ENCODE measurements at regions not wholly inside any gene's neighbourhood (a gene's known extent, or its start where the extent isn't known, plus 50 kb on each side); places are given as distances from the start of the nearest gene placed in this dataset.
"Not testable (repeated sequence)": the region's sequence is repeated elsewhere in the genome, so short reads cannot be mapped to it uniquely, and the experiment has no call there.

DNA sequence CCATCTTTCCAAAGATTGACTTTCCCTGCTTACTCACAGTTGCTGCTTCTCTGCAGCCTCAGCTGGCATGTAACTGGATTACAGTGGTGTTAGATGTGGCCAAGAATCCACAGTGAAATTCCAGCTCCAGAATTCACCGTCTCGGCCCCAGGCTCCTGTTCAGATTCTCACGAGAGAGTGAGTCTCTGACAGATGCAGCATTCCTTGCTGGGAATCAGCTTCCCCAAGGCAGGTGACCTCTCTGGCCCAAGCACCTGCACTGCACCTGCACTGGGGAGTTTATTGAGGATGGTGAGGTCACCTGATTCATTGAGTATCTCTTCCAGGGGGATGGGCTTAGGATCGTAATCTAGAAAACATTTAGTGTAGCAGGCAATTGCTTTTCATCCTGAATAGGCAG lies 600.5 kb upstream of the RBFOX1 start:
- no peak for DNase-seq (ENCODE audit: low read depth, low spot score)

DNA sequence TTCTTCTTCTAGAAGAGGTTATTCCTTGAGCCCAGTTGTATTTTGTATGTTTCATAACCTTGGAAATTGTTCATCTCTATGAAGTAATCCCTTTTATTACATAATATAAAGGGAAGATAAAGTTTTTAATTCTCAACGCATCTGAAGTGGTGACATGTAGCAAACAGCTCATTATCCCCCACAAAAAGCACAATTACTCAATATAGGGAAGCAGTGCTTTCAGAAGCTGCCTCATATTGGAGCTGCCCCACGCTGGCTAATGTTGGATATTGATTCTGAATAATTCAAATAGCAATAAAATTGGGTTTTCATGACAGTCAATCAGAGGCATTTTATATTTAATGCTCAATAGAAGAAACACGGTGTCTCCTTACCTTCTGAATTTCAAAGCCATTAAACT lies 604.3 kb upstream of the RBFOX1 start:
- DNase-seq (ENCODE audit: low read depth, low spot score) = no peak

DNA sequence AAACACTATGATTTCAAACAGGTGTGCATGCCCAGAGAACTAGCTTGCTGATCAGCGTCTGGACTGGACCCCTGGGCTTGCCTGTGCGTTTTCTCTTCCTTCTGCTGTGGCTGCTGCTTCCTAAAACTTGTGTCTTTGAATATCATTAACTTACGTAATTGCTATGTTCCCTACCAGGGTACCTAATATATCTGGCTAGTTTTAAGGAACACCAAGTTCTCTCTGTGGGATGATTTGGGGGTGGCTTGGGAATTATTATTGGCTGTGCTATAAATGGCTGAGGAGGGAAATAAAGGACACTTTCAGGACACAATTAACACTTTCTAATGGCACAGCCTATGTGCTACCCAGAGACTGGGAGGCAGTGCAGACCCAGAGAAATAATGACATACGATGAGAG lies 606.0 kb upstream of the RBFOX1 start:
- no peak for DNase-seq (ENCODE audit: low read depth, low spot score)

DNA sequence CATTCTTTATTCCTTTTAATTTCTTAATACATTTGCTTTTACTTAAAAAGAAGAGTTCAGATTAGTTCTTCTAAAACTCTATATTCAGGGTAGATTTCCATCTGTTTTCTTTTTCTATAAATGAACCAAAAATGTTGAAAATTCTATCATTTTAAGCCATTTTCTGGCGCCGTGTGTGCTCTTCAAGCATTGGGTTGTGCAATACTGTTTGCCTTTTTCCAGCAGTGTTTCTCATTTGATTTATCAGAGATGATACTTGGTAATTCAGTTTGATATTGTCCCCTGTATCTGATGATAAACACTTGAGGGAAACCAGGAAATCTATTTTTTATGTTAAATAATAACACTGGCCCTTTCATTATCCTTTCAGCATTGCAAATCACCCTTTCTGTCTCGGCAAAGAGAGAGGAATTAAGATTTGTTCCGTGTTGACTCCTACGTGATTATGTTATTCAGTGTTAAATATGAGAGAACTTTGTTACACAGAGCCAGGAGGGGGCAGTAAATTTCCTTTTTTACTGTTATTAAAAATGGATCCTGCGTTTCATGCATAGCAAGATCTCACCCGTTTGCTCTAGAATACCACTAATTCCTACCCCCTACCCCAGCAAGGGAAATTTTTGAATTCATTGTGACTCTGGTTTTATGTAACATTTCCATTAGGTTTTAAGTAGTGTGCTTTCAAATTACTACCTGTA lies 606.9 kb upstream of the RBFOX1 start:
- no peak for DNase-seq (ENCODE audit: low read depth, low spot score)

DNA sequence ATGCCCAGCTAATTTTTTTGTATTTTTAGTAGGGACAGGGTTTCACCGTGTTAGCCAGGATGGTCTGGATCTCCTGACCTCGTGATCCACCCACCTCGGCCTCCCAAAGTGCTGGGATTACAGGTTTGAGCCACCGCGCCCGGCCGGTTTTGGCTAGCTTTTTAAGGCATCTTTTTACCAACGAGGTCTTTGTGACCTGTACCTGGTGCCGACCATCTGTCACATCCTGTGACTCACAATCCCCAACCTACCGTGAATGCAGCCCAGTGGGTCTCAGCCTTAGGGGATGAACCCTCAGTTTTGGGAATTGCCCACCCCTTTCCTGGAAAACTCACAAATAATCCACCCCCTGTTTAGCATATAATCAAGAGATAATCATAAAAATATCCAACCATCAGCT lies 607.4 kb upstream of the RBFOX1 start:
- DNase-seq (ENCODE audit: low read depth, low spot score) = not testable (repeated sequence)

DNA sequence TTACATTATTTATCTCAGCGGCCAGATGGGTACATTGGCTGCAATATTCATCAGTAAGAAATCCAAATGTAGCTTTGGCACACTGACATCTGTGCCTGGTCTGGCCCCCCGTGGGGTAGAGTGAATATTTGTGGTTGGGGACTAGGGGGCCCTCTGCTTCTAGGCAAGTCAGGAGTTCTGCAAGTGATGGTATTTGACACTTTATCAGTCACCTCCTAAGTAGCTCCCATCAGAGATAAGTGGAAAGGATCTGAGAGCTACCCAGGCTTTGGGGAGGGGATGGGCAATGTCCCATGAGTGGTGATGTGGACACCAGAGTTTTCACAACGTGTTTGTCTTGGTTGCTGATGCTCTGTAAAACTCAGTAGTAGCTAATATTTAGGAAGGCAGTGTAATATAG lies 609.9 kb upstream of the RBFOX1 start:
- DNase-seq (ENCODE audit: low read depth, low spot score) = no peak

DNA sequence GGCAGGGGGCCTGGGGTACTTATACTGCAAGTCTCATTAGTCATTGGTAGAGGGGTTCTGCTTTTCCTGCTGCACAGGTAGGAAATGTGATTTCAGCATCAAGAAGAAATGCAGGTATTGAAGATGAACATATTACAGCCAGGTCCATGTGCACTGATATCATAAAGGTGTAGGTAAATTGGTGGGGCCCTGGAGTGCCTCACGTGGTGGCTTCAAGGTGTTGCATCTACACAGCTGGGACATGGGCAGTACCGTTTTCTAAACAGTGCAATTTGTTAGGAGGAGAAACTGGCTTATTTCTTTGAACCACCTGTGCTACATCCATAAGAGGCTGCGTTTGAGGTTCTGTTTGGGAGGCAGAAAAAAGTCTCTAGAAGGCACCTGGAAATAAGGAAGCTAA lies 618.1 kb upstream of the RBFOX1 start:
- DNase-seq (ENCODE audit: low read depth, low spot score) = no peak

DNA sequence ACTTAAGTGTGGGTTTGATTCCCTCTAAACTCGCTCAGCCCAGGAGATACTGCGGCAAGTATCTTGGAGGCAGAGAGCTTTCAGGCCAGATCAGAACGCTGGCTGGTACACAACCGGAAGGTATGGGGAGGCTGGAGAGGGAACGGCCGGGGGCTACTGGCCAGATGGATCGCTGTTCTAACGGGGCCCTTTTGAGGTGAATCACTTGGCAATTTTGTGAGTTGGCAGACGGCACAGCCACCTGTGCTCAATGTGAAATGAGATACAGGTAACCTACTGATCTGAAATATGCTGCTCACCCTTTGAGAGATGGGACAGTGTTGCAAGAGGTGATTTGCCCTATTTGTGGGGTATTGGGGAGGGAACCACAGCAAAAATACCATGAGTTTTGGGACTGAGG lies 622.9 kb upstream of the RBFOX1 start:
- no peak for DNase-seq (ENCODE audit: low read depth, low spot score)

DNA sequence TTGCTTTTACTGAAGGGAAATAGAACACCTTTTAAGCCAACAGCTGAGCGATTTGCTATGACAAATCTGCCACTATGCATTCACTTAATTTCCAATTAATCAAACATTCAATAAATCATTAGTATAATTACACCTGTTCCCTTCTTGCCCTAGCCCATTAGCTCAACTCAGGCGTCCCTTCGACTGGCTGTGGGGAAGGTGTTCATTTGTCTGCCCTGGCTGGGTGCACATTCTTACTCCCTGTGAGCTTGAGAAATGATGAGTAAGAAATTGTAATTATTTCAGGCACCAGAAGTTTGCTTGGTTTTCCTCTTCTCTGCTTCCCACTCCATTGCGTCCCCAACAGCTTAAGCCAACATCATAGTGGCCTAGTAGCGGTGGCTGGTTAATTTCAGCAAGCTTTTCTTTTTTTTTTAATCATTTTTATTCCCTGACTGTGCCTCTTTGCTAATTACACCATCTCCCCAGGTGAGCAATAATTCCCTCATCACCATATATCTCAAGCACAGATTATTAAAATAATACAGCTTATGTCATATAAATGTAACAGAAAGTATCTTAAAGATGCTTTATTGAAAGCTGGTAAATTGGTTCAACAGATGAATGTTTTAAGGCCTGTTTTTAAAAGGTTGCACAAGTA lies 623.9 kb upstream of the RBFOX1 start:
- no peak for DNase-seq (ENCODE audit: low read depth, low spot score)

DNA sequence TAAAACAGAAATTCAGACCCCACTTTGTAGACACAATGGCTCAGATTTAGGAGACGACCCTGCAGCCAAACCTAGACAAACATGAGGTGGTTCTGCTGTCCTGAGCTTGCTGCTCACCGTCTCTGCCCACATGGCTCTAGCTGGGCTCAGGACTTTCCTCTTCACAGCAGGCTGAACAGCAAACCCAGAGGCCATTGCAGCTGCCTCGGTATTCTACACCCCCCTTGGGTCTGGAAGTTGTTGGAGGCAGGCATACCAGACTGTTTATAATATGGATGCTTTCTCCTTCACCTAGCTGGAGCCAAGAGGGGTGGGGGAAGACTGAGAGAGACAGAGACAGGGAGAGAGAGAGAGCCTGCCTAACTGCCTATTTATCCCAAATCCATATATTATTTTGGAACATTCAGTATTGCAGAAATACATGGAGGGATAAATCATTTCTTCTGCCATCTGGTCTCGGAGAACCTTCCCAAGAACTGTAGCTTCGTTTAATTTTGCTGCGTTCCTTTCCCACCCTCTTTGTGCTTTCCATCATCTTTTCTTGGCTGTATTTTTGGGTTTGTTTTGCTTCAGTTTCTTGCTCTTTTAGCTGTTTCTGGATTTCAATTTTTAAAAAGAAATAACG lies 628.2 kb upstream of the RBFOX1 start:
- DNase-seq (ENCODE audit: low read depth, low spot score) = no peak

DNA sequence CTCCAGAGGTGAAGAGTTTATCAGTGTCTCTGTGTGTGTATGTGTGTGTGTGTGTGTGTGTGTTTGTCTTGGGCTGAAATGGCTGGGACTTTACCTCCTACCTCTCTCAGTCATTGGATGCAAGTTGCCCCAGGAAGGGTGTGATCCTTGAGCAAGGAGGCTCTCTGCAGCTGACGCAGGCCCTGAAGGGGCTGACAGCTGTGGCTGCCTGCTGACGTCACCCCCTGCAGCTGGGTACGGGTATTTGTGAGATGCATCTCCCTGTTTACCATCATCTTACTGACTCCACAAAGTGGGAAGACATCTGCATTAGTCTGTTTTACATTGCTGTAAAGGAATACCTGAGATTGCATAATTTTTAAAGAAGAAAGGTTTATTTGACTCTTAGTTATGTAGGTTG lies 631.5 kb upstream of the RBFOX1 start:
- DNase-seq (ENCODE audit: low read depth, low spot score) = no peak

DNA sequence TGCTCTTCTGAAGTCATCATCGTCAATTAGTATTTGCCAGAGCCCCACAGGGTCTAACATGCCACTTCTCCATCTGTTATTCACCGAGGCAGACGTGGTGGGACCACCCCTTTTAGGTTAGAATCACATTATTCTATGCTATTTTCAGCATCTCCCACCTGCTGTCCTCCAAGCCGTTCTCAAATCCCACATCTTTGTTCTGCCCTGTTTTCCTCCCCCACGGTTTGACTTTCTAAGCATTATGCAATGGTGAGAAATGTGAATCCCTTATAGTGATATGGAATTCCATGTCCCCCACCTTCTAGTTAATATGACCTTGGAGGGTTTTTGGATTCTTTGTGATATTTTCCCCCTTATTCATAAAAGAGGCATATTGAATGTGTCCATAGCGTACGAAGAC lies 634.1 kb upstream of the RBFOX1 start:
- DNase-seq (ENCODE audit: low read depth, low spot score) = no peak

DNA sequence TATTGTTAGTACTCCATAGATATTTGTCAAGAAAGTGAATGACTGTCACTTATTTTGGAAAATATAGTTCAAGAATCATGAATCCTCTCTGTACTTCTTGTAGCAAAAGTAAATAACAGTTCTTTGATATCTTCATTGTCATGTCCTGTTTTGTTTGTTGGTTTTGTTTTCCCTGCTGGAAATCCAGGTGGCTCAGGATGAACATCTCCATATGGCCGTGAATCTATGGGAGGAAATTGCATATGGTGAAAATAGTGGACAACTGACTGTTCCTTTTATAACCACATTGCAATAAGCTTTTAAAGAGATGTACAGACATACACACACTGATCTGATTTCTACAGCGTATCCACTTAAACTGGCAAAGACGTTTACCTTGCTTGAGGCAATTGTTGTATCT lies 637.0 kb upstream of the RBFOX1 start:
- no peak for DNase-seq (ENCODE audit: low read depth, low spot score)

DNA sequence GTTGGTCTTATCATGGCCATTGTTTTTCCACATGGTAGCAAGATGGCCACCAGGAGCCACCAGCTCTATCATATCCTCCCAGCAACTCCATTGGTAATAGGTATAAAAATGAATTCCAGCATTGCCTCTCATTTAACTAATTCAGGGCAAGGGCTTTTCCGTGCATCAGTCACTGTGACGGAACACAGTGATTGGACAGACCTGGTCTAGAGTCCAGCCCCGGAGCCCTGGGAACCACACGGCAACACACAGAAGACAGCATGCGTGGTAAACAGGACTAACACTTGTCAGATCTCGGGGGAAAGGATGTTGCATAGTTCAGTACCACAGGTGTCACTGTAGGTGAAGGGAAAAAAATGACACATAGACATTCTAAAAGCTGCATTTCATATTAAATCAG lies 638.0 kb upstream of the RBFOX1 start:
- DNase-seq (ENCODE audit: low read depth, low spot score) = no peak

DNA sequence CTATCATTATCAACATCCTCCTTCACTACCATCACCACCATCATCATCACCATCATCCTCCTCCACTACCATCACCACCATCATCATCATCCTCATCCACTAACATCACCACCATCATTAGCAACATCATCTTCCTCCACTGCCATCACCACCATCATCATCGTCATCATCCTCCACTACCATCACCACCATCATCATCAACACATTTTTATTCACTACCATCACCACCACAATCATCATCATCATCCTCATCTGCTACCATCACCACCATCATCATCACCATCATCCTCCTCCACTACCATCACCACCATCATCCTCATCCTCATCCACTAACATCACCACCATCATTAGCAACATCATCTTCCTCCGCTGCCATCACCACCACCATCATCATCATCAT lies 639.2 kb upstream of the RBFOX1 start:
- DNase-seq (ENCODE audit: low read depth, low spot score) = not testable (repeated sequence)

DNA sequence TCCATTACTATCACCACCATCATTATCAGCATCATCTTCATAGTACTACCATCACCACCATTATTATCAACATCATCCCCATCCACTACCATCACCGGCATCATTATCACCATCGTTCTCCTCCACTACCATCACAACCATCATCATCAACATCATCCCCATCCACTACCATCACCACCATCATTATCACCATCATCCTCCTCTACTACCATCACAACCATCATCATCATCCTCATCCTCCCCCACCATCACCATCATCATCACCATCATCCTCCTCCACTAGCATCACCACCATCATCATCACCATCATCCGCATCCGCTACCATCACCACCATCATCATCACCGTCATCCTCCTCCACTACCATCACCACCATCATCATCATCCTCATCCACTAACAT lies 639.8 kb upstream of the RBFOX1 start:
- no peak for DNase-seq (ENCODE audit: low read depth, low spot score)

DNA sequence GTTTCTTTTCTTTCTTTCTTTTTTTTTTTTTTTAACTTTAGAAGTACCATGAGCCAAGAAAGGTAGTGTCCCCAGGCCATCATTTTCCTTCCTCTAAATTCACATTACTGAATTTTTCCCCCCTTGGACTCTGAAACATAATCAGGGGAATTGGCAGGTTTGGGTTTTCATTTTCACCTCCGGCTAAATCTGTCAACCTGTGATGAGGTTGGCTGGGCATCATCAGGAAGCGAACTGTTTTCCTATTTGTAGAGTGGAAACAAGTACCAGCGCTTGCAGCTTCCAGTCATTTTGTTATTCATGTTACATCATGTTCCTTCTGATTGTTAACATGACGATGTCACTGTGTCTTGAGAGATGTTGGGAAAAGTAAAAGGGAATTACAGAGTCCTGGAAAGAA lies 641.9 kb upstream of the RBFOX1 start:
- no peak for DNase-seq (ENCODE audit: low read depth, low spot score)

DNA sequence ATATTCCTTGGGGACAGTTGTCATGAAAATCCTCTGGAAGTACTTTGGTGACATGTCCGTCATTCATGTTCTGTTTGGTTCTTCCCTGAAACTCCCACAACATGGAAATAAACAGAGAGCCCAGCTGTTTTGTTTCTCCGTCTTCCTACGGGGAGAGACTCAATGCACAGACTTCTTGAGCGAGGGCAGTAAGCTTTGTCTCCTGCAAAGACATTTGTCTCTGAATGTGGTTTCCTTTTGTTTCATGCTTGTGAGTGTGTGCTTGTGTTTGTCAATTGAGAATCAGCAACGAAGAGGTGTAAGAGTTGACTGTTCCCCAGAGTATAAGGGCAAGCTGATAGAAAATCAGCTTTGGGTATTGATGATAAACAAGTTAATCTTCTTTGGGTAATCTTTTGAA lies 643.0 kb upstream of the RBFOX1 start:
- no peak for DNase-seq (ENCODE audit: low read depth, low spot score)

DNA sequence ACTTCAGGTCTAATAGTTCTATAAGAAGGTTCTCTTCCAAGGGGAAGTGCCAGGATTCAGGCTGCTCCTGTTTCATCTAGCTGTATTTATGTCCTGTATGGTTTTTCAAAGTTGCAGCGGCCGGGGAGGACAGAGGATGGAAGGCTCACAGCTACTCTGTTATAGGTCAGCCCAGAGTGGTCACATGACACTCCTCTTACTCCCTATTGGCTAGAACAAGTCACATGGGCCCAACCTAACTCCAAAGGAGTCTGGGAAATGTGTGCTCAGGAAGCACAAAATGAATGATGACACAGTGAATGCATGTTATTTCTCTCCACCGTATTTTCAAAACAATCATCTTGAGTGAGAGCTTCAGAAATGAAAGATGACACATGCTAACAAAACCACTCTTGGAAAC lies 645.1 kb upstream of the RBFOX1 start:
- DNase-seq (ENCODE audit: low read depth, low spot score) = no peak

DNA sequence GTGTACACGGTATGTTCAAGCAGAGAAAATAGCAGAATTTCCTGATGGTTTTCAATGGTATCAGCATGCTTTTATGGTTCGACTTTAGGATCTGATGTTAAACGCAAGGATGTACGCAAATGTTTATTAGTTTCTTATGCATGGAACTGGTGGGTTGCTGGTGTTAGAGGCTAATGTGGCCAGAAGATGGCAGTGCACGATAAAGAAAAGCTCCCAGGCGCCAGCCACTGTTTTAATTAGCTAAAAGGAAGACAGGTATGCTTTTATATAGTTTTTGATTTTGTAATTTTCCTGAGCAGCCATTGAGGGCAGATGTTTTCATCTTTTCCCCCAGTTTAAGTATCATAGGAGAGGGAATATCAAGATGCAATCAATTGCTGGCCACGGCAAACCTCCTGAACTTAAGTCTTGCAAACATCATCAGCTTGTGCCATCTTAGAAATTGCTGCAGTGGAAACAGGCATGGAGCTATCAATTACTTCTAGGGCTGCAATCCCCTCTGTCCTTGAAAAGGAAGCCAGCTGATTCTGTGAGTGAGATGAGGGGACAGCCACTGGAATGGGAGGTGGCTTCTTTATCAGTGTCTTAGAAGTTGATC lies 648.5 kb upstream of the RBFOX1 start:
- no peak for DNase-seq (ENCODE audit: low read depth, low spot score)

DNA sequence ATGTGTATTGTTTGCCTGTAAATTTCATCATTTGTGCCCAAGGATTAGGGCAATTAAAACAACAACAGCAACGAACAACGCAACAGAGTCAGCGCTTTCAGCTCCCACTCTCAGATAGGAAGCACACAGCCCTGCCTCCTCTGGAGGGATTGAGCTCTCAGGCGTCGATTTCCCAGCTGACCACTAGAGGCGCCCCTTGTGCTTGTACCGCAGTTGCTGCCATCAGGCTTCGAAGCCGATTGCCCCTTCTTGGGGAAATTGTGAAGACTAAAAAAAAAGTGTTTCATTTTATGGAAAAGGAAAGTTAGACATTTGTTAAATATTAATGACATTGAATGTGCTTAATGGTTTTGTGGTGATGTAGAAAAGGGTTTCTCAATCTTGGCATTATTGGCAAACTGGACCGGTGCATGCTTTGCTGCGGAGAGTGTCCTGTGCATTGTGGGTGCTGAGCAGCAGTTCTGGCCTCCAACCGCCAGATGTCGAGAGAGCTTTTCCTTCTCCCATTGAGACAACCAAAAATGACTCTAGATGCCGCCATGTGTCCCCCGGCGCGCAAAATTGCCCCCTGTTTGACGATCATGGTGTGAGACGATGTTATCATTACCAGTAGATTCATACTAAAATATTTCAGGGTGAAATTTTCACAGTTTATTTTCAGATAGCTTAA lies 650.4 kb upstream of the RBFOX1 start:
- no peak for DNase-seq (ENCODE audit: low read depth, low spot score)

DNA sequence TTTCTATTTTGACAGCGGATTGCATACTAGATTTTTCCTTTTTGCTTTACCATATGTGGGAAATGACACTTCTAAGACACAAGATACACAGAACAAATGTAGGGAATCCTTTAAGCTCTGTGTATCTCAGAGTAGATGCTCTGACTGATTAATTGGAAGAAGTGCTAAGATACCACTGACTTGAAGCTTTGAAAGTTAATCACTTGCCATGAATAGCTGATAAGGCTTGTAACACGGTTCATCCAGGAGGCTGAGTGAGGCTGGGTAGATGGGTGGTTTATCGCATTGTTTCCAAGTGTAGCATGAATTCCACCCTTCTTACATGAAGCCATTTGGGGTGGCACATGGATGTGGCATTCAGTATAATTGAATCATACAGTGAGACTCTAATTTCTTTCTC lies 654.1 kb upstream of the RBFOX1 start:
- DNase-seq (ENCODE audit: low read depth, low spot score) = no peak

Data from activated naive CD8-positive, alpha-beta T cell treated with anti-CD3 and anti-CD28 coated beads, Interleukin-2, amount 50 U/mL, for 16 hours (primary cell).